GM23338 (cell line): ENCODE measurements at regions not wholly inside any gene's neighbourhood (a gene's known extent, or its start where the extent isn't known, plus 50 kb on each side); places are given as distances from the start of the nearest gene placed in this dataset.

Experiments
- ATAC-seq: fragments of 200-7000 bp; cut with Tn5 transposase; 3 replicates; pipeline ENCODE4 v1.9.1; 2020
- DNase-seq: peaks from one replicate; pipeline ENCODE4 v3.0.0-alpha.2; 2015; ENCODE audit warnings: low spot score
- H2AFZ ChIP-seq: fragments of 200-600 bp; sonication (generic); 2 replicates; pipeline ENCODE4 v1.8.0; 2016; ENCODE audit warnings: antibody characterized with exemption, mild to moderate bottlenecking, moderate library complexity
- H3F3A ChIP-seq: fragments of 200-600 bp; sonication (generic); replicated peaks from 2 replicates; pipeline ENCODE4 v1.8.0; 2017; ENCODE audit warnings: antibody characterized with exemption, mixed run types, low read depth
- H3K27ac ChIP-seq: fragments of 200-600 bp; sonication (generic); 2 replicates; pipeline ENCODE4 v1.6.1; 2016; ENCODE audit warnings: low read depth
- H3K27me3 ChIP-seq: fragments of 200-600 bp; sonication (generic); 2 replicates; pipeline ENCODE4 v1.8.0; 2016; ENCODE audit warnings: mild to moderate bottlenecking, mixed run types, moderate library complexity; ENCODE audit not compliant: insufficient read depth
- H3K36me3 ChIP-seq: fragments of 200-600 bp; sonication (generic); 2 replicates; pipeline ENCODE4 v1.8.0; 2016; ENCODE audit warnings: mild to moderate bottlenecking; ENCODE audit not compliant: insufficient read depth
- H3K4me1 ChIP-seq: fragments of 200-600 bp; sonication (generic); 2 replicates; pipeline ENCODE4 v1.8.0; 2016; ENCODE audit warnings: mild to moderate bottlenecking, moderate library complexity; ENCODE audit not compliant: insufficient read depth
- H3K4me2 ChIP-seq: fragments of 200-600 bp; sonication (generic); 2 replicates; pipeline ENCODE4 v1.7.1; 2017; ENCODE audit warnings: mixed run types
- H3K4me3 ChIP-seq: fragments of 200-600 bp; sonication (generic); 2 replicates; pipeline ENCODE4 v1.6.1; 2016; ENCODE audit warnings: mixed run types
- H3K79me2 ChIP-seq: fragments of 200-600 bp; sonication (generic); replicated peaks from 2 replicates; pipeline ENCODE4 v1.8.0; 2017; ENCODE audit warnings: mild to moderate bottlenecking; ENCODE audit not compliant: insufficient read depth
- H3K9me2 ChIP-seq: fragments of 200-600 bp; sonication (generic); 2 replicates; pipeline ENCODE4 v1.8.0; 2017; ENCODE audit not compliant: insufficient read depth
- H4K20me1 ChIP-seq: fragments of 200-600 bp; sonication (generic); replicated peaks from 2 replicates; pipeline ENCODE4 v1.8.0; 2017; ENCODE audit warnings: mild to moderate bottlenecking; ENCODE audit not compliant: insufficient read depth
- H3K27ac Mint-ChIP-seq: 2 replicates; pipeline ENCODE4 v1.8.0; 2020; ENCODE audit warnings: inconsistent platforms, mild to moderate bottlenecking, moderate library complexity, mixed read lengths
- H3K27me3 Mint-ChIP-seq: 3 replicates; pipeline ENCODE4 v1.8.0; 2022; ENCODE audit warnings: low read depth, mild to moderate bottlenecking, moderate library complexity, mixed read lengths, inconsistent platforms; ENCODE audit not compliant: insufficient read depth, poor library complexity
- H3K36me3 Mint-ChIP-seq: 3 replicates; pipeline ENCODE4 v1.8.0; 2021; ENCODE audit warnings: low read depth, mild to moderate bottlenecking, inconsistent platforms, moderate library complexity, mixed read lengths
- H3K4me1 Mint-ChIP-seq: 3 replicates; pipeline ENCODE4 v1.8.0; 2020; ENCODE audit warnings: mild to moderate bottlenecking, inconsistent platforms, mixed read lengths
- H3K4me3 Mint-ChIP-seq: 3 replicates; pipeline ENCODE4 v1.8.0; 2021; ENCODE audit warnings: moderate library complexity, mild to moderate bottlenecking, inconsistent platforms, mixed read lengths
- H3K9me3 Mint-ChIP-seq: 3 replicates; pipeline ENCODE4 v1.8.0; 2020; ENCODE audit warnings: moderate library complexity, mild to moderate bottlenecking, inconsistent platforms, mixed read lengths
- CREB1 ChIP-seq: fragments of 250-450 bp; sonication (Bioruptor Pico); IDR thresholded peaks from 2 replicates; pipeline ENCODE4 v1.5.0; 2020; ENCODE audit warnings: low read depth, mild to moderate bottlenecking, moderate library complexity
- CTCF ChIP-seq, 2 experiments: fragments of 200-600 bp in 1 of 2; sonication (generic) in 1 of 2; conservative IDR thresholded peaks; 2 replicates each; pipeline versions ENCODE4 v1.5.1 to v1.6.1; 2016 to 2017; ENCODE audit warnings: antibody characterized with exemption in 2 of 2, low read depth in 2 of 2, mild to moderate bottlenecking in 2 of 2, moderate library complexity in 1 of 2
- ETS1 ChIP-seq: IDR thresholded peaks from 2 replicates; pipeline ENCODE4 v1.6.1; 2016; ENCODE audit warnings: antibody characterized with exemption
- EZH2 ChIP-seq: fragments of 200-600 bp; sonication (generic); IDR thresholded peaks from one replicate; pipeline ENCODE4 v1.8.0; 2017; ENCODE audit warnings: antibody characterized with exemption, mild to moderate bottlenecking, low read depth; ENCODE audit not compliant: unreplicated experiment
- EZH2phosphoT487 ChIP-seq: fragments of 200-600 bp; sonication (generic); IDR thresholded peaks from one replicate; pipeline ENCODE4 v1.8.1; 2018; ENCODE audit warnings: antibody characterized with exemption; ENCODE audit not compliant: unreplicated experiment
- JUNB ChIP-seq: IDR thresholded peaks from one replicate; pipeline ENCODE4 v1.6.1; 2016; ENCODE audit warnings: antibody characterized with exemption; ENCODE audit not compliant: unreplicated experiment
- NANOG ChIP-seq: IDR thresholded peaks from 2 replicates; pipeline ENCODE4 v1.6.1; 2016; ENCODE audit warnings: antibody characterized with exemption, borderline replicate concordance
- POLR2AphosphoS5 ChIP-seq: IDR thresholded peaks from 2 replicates; pipeline ENCODE4 v1.6.1; 2016; ENCODE audit warnings: antibody characterized with exemption, low read depth
- STAT1 ChIP-seq: IDR thresholded peaks from one replicate; pipeline ENCODE4 v1.6.1; 2016; ENCODE audit warnings: antibody characterized with exemption; ENCODE audit not compliant: unreplicated experiment
- ZNF114 ChIP-seq: fragments of 250-450 bp; sonication (Bioruptor Pico); IDR thresholded peaks from 2 replicates; pipeline ENCODE4 v1.5.0; 2020; ENCODE audit warnings: mild to moderate bottlenecking, moderate library complexity
- ZNF331 ChIP-seq: fragments of 250-450 bp; sonication (Bioruptor Pico); IDR thresholded peaks from 2 replicates; pipeline ENCODE4 v1.5.0; 2020; ENCODE audit warnings: low read depth, mild to moderate bottlenecking, moderate library complexity
- ZNF462 ChIP-seq: fragments of 250-450 bp; sonication (Bioruptor Pico); IDR thresholded peaks from 2 replicates; pipeline ENCODE4 v1.5.0; 2020; ENCODE audit warnings: mild to moderate bottlenecking, moderate library complexity

- TF ChIP-seq ETS1 (no peak), NANOG (no peak), ZNF331 (no peak), CREB1 (CRISPR knock-in tag) (no peak), ZNF114 (CRISPR knock-in tag) (no peak)
Measured at GRCh38 chr14:98834119-98834518, 437.9 kb downstream of the BCL11B start (continued).

- H3K36me3 Mint-ChIP-seq = peaks cover 6% of the 10 kb centered on the region; the same call in 2 of the 3 replicates
- H3K4me3 ChIP-seq = no peak overlapping the region
- H3K4me1 ChIP-seq = no peaks in the 10 kb centered on the region
- peaks cover 5% of the 10 kb centered on the region for H3K9me2 ChIP-seq
- H3K4me1 Mint-ChIP-seq = no peaks in the 10 kb centered on the region
- ATAC-seq (no peak), DNase-seq (no peak)
- no peak for TF ChIP-seq EZH2phosphoT487
- TF ChIP-seq EZH2 = no peak
- TF ChIP-seq JUNB = no peak
- no peak for TF ChIP-seq POLR2AphosphoS5
- TF ChIP-seq NANOG = no peak
- TF ChIP-seq CREB1 (CRISPR knock-in tag) = no peak
- H3F3A ChIP-seq = no peaks in the 10 kb centered on the region
- no peaks in the 10 kb centered on the region for H3K79me2 ChIP-seq
- no peaks in the 10 kb centered on the region for H3K36me3 ChIP-seq
- no peak overlapping the region for H3K4me2 ChIP-seq
- peaks cover 18% of the 10 kb centered on the region for H3K9me3 Mint-ChIP-seq
- H4K20me1 ChIP-seq = no peaks in the 10 kb centered on the region
- H3K27ac ChIP-seq = no peak overlapping the region
- H3K4me3 Mint-ChIP-seq = no peak overlapping the region
- H2AFZ ChIP-seq = no peak overlapping the region
- H3K27me3 ChIP-seq = no peaks in the 10 kb centered on the region
- no peak overlapping the region for H3K27ac Mint-ChIP-seq
- H3K27me3 Mint-ChIP-seq = peaks cover 4% of the 10 kb centered on the region
Measured at GRCh38 chr14:98835051-98835824, 436.8 kb downstream of the BCL11B start.

GRCh38 chr14:98835825-98836100, 436.2 kb downstream of the BCL11B start:
- H3K4me3 Mint-ChIP-seq = no peak overlapping the region
- no peaks in the 10 kb centered on the region; the same call in 2 of the 3 replicates for H3K4me1 Mint-ChIP-seq
- ATAC-seq (no peak), DNase-seq (no peak)
- no peaks in the 10 kb centered on the region for H3K79me2 ChIP-seq
- H3K27me3 ChIP-seq = no peaks in the 10 kb centered on the region
- peaks cover 6% of the 10 kb centered on the region; the same call in 2 of the 3 replicates for H3K36me3 Mint-ChIP-seq
- no peak overlapping the region for H3K27ac ChIP-seq
- H3F3A ChIP-seq = no peaks in the 10 kb centered on the region
- no peaks in the 10 kb centered on the region for H3K36me3 ChIP-seq
- H4K20me1 ChIP-seq = no peaks in the 10 kb centered on the region
- H2AFZ ChIP-seq = no peak overlapping the region
- H3K27ac Mint-ChIP-seq = no peak overlapping the region
- no peaks in the 10 kb centered on the region for H3K4me1 ChIP-seq
- peaks cover 18% of the 10 kb centered on the region for H3K9me3 Mint-ChIP-seq
- H3K27me3 Mint-ChIP-seq = peaks cover 4% of the 10 kb centered on the region
- H3K4me2 ChIP-seq = no peak overlapping the region
- H3K4me3 ChIP-seq = no peak overlapping the region
- peaks cover 5% of the 10 kb centered on the region for H3K9me2 ChIP-seq
- no peak for TF ChIP-seq JUNB
- TF ChIP-seq ZNF331 = no peak
- no peak for TF ChIP-seq ZNF462 (CRISPR knock-in tag)
- no peak for TF ChIP-seq EZH2phosphoT487
- no peak for TF ChIP-seq NANOG
- no peak for TF ChIP-seq STAT1
- TF ChIP-seq CTCF (conservative IDR thresholded peaks at IDR 0.05; ENCODE audit: low read depth in 2 of 2) = no peak
